ENCODE measurements at regions not wholly inside any gene's neighbourhood (a gene's known extent, or its start where the extent isn't known, plus 50 kb on each side); places are given as distances from the start of the nearest gene placed in this dataset.

GRCh38 chr5:2374703-2375102 is 376.8 kb downstream of the IRX2 start:
- TF ChIP-seq CTCF (IDR thresholded peaks at IDR 0.05): no peak
- TF ChIP-seq POLR2AphosphoS5 (IDR thresholded peaks at IDR 0.05): no peak
- no peak for TF ChIP-seq POLR2A (IDR thresholded peaks at IDR 0.05)
